ENCODE measurements at regions not wholly inside any gene's neighbourhood (a gene's known extent, or its start where the extent isn't known, plus 50 kb on each side); places are given as distances from the start of the nearest gene placed in this dataset.

DNA sequence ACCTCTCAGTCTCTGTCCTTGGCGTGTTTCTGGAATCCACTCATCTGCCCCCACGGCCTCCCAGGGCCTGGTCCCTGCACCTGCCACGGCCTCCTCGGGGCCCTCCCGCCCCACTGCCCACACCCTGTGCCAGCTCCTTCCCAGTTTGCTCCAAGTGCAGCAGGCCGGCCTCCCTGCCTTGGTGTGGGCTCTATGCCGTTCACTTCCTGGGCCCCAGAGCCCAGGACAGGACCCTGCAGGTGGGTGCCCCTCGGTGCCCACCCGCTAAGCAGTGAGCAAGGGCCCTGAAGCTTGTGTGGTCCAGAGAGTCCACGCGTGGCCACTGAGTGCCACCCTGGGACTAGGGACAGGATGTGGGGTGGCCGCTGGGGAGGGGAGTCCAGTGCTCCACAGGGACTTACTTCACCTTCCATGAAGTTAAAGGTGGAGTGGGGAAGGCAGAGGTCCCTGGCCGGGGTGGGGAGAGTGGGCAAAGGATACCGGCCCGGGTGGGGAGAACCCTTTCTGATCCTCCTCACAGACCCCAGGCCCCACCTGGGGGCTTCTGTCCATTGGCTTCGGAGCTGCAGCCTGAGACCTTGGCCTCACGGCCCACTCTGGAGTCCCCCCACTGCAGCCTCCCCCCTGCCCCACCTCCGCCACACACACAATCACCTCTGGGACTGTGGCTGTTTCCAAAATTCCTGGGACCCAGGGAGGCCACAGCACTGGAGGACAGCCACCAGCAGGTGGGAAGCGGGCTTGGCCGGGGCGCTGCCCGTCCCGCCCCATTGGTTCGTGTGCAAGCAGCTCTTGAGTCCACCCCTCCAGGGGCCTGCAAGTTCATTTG is 60.0 kb upstream of the NKX1-1 start:
- H3K9me3 ChIP-seq (replicated peaks in 1 of 3) = no peaks in the 10 kb centered on the region
- 86 to 96% (median 90%) methylated on average over 8 to 24 of the region's 24 CpGs for WGBS, 4 donors
- intact Hi-C loops (cut with DNase I) = no loop called here

DNA sequence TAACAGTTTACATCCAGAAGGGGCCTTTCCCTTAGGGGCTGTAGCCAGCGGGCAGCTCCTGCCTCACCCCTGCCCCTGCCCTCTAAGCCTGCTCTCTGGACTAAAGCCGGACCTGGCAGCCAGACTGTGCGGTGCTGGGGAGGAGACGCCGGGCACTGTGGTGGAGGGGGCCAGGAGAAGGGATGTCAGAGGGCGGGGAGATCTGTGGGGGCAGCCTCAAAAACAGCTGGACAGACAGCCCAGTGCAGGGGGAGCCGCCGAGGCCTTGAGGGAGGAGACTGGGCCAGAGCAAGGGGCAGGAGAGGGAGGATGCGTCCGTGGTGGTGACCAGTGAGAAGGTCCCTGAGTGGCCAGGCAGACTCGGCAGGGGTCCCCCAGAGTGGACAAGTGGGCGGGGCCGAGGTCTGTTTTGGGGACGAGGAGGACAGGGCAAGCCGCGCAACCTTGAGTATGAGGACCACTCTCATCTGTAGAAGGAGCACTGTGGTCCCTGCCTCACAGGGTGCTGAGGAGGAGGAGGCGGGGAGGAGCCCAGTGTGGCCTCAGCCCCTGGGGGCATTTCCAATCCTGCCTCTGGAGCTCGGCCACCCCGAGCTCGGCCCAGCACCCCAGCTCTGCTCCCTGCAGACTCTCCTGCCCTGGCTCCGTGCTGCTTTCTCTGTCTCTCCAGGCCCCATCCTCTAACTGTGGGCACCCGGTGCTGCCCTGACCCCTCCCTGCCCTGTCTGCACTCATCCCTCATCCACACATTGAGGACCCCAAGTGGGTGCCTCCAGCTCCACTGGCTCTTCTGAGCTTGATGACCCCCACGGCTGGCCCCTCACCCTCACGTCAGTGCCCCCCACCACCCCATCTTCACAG is 59.2 kb upstream of the NKX1-1 start:
- 79 to 86% (median 83%) methylated on average over 17 to 24 of the region's 24 CpGs for WGBS, 4 donors
- no peak for TF ChIP-seq POLR2A (IDR thresholded peaks at IDR 0.05)
- TF ChIP-seq, protein P1, sequence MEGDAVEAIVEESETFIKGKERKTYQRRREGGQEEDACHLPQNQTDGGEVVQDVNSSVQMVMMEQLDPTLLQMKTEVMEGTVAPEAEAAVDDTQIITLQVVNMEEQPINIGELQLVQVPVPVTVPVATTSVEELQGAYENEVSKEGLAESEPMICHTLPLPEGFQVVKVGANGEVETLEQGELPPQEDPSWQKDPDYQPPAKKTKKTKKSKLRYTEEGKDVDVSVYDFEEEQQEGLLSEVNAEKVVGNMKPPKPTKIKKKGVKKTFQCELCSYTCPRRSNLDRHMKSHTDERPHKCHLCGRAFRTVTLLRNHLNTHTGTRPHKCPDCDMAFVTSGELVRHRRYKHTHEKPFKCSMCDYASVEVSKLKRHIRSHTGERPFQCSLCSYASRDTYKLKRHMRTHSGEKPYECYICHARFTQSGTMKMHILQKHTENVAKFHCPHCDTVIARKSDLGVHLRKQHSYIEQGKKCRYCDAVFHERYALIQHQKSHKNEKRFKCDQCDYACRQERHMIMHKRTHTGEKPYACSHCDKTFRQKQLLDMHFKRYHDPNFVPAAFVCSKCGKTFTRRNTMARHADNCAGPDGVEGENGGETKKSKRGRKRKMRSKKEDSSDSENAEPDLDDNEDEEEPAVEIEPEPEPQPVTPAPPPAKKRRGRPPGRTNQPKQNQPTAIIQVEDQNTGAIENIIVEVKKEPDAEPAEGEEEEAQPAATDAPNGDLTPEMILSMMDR (IDR thresholded peaks at IDR 0.05) = no peak
- no peaks in the 10 kb centered on the region for H3K27me3 ChIP-seq
- peaks cover 0 to 9% of the 10 kb centered on the region in 2 donors for H3K4me1 ChIP-seq (replicated peaks in 1 of 2)
- no peak overlapping the region for H3K27ac ChIP-seq
- peak in 2 of 7 donors; percentile 12 to 17 for DNase-seq
- no peak overlapping the region for H3K4me3 ChIP-seq
- intact Hi-C loops (cut with DNase I) = no loop called here
- H3K9me3 ChIP-seq (replicated peaks in 1 of 3) = no peaks in the 10 kb centered on the region
- no peaks in the 10 kb centered on the region for H3K36me3 ChIP-seq (replicated peaks in 1 of 2)

More for the DNA sequence above, 60.0 kb upstream of the NKX1-1 start:
- no peaks in the 10 kb centered on the region for H3K27me3 ChIP-seq
- H3K36me3 ChIP-seq (replicated peaks in 1 of 2) = no peaks in the 10 kb centered on the region
- no peak overlapping the region for H3K4me3 ChIP-seq
- H3K27ac ChIP-seq = no peak overlapping the region
- no peak for TF ChIP-seq POLR2A (IDR thresholded peaks at IDR 0.05)
- peaks cover 0 to 10% of the 10 kb centered on the region in 2 donors for H3K4me1 ChIP-seq (replicated peaks in 1 of 2)
- DNase-seq = peak in 2 of 7 donors; percentile 6 to 11

DNA sequence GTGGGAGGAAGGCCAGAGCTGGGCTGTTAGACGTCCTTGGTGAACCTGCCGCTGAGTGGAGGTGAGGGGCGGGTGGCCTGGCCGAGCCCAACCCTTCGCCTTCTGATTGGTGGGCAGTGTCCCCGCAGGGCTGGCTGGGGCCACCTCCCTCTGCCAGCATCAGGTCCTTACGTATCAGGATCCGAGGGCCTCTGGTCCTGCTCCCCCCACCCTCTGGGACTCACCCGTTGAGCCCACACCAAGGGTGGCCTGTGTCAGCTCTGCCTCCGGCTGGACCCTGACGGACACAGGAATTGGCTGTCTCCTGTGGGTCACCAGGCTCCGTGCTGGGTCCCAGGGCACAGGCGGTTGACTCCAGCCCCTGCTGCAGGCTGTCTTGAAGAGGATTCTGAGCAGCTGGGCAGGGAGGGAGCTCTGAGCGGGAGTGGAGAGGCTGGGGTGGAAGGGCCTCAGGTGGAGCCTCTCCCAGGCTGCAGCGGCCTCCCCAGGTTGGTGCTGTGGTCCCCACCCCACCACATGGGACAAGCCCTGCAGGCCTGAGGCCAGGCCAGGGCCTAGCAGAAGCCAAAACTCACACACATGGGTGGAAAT is 58.4 kb upstream of the NKX1-1 start:
- Histone ChIP-seq H3K27me3 (peaks cover under 1% of the 10 kb centered on the region), H3K36me3 (replicated peaks in 1 of 2) (no peaks in the 10 kb centered on the region), H3K4me1 (replicated peaks in 1 of 2) (peaks cover 0 to 2% of the 10 kb centered on the region in 2 donors), H3K27ac (no peak overlapping the region), H3K9me3 (replicated peaks in 1 of 3) (no peaks in the 10 kb centered on the region), H3K4me3 (no peak overlapping the region)
- TF ChIP-seq, protein P1 (IDR thresholded peaks at IDR 0.05) = no peak
- TF ChIP-seq POLR2A (IDR thresholded peaks at IDR 0.05) = no peak
- DNase-seq = peak in 1 of 7 donors; percentile 11
- WGBS, 4 donors = 71 to 90% (median 79%) methylated on average over 4 to 15 of the region's 15 CpGs
- intact Hi-C loops (cut with DNase I) = no loop called here

DNA sequence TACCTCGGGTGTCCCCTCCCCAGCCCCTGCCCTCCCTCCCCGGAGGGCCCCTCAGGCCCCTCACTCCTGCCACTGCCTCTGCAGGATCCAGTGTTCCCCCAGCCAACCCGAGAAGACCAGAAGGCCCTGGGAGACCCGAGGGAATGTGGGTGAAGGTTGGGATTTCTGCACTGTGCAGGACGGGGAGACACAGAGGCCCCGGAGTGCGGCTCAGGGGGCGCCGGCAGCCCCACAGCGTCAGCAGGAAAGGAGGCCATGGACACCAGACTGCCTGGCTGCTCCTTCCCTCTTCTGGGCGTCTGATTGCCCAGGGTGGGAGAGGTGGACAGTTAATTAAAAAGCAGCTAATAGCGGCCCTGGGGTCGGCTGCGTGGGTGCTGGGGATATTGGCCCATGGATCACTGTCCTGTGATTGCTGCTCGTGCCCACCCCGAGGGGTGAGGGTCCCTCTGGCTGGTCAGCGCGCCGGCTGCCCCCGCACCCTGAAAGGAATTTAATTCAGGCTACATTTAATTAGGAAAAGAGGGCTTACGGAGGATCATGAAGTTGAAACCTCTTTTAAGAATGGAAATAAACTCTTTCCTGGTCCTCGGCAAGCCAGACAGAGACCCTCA is 57.8 kb upstream of the NKX1-1 start:
- no peak overlapping the region for H3K27ac ChIP-seq
- TF ChIP-seq, protein P1 (IDR thresholded peaks at IDR 0.05) = no peak
- TF ChIP-seq POLR2A (IDR thresholded peaks at IDR 0.05) = no peak
- intact Hi-C loops (cut with DNase I) = no loop called here
- no peaks in the 10 kb centered on the region for H3K9me3 ChIP-seq (replicated peaks in 1 of 3)
- 69 to 86% (median 77%) methylated on average over 15 to 22 of the region's 22 CpGs for WGBS, 4 donors
- peak in 1 of 7 donors; percentile 8 for DNase-seq
- no peak overlapping the region for H3K4me3 ChIP-seq
- no peaks in the 10 kb centered on the region for H3K36me3 ChIP-seq (replicated peaks in 1 of 2)
- no peaks in the 10 kb centered on the region for H3K4me1 ChIP-seq (replicated peaks in 1 of 2)
- peaks cover 7% of the 10 kb centered on the region for H3K27me3 ChIP-seq
